GM18505 (cell line): ENCODE measurements at regions not wholly inside any gene's neighbourhood (a gene's known extent, or its start where the extent isn't known, plus 50 kb on each side); places are given as distances from the start of the nearest gene placed in this dataset.
"Not testable (repeated sequence)": the region's sequence is repeated elsewhere in the genome, so short reads cannot be mapped to it uniquely, and the experiment has no call there.

ENCODE experiments used
- ATAC-seq: cut with Tn5 transposase; IDR thresholded peaks from one replicate; pipeline ENCODE4 v1.9.1; 2021; ENCODE audit not compliant: unreplicated experiment
- POLR2A ChIP-seq: IDR thresholded peaks from 4 replicates; pipeline ENCODE4 v1.6.1; 2011; ENCODE audit warnings: borderline replicate concordance; ENCODE audit not compliant: insufficient read depth, insufficient read length; ENCODE audit errors: extremely low read depth

GRCh38 chr13:105732806-105733529 is 802.5 kb downstream of the EFNB2 start:
- TF ChIP-seq POLR2A, result no peak
- ATAC-seq, result no peak

- no peak for ATAC-seq
- no peak for TF ChIP-seq POLR2A
Observed at GRCh38 chr13:105725887-105726286, 809.6 kb downstream of the EFNB2 start.

DNA sequence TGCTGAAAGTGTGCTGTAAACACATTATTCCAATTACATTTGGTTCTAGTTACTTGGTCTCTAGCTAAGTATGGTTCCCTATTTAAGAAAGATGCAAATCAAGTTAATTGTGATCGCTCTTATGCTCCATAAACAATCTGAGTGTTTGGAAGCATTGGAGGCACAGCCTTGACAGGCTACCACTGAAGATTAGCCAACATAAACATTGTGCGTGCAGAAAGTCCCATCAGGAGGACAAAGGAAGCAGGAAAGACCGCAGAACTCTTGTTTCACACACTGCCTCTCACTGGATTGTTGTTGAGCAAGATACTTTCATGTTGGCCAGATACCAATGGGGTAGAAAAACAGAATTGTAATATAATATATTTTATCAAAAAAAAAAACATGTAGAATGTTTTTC is 814.4 kb downstream of the EFNB2 start:
- no peak for ATAC-seq
- TF ChIP-seq POLR2A, result no peak

DNA sequence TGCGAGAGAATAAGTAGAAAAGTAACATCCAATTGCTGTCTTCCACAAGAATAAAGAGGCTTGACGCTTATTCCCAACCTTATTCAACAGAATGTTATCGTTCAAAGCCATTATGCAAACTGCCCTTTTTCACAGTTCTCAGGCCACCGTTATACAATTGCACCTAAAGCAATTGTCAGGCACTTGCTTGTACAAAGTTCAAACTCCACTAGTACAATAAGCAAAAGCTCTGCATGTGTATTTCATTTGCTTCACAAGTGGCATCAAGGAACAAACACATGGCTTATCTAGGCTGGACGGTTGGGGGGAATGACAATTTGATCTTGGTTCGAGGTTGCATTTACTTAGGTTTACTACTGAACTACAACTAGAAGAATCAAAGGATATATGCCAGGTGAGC is 815.6 kb downstream of the EFNB2 start:
- no peak for ATAC-seq
- TF ChIP-seq POLR2A, result no peak

DNA sequence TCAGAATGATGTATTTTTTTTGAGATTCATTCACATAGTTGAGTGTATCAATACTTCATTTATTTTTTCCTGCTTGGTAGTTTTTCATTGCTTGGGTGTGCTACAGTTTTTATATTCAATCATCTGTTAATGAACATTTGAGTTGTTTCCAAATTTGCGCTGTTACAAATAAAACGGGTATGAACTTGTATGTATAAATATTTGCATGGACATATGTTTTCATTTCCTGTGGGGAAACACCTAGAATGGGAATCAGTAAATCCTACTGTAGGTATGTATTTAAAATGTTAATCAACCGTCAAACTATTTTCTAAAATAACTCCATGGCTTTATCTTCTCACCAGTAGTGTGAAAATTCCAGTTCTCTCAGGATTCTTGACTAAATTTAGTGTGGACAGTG is 826.3 kb downstream of the EFNB2 start:
- no peak for TF ChIP-seq POLR2A
- no peak for ATAC-seq

DNA sequence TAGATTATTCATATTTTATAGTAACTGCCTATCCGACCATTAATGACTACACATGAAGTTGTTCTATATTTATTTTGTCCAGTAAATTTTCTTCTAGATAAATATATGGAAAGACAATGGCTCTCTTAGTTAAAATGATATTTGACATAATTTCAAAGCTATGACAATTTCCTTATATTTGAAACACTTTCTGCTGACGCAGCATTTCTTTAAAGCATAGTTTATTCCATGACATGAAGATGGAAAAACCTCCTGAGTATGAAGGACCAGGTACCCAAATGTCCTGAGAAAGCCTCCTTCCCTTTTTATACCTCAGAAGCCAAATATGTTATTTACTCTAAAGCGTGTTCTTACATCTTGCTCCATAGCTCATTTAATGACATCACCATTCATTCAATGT is 831.6 kb downstream of the EFNB2 start:
- TF ChIP-seq POLR2A, result no peak
- no peak for ATAC-seq

DNA sequence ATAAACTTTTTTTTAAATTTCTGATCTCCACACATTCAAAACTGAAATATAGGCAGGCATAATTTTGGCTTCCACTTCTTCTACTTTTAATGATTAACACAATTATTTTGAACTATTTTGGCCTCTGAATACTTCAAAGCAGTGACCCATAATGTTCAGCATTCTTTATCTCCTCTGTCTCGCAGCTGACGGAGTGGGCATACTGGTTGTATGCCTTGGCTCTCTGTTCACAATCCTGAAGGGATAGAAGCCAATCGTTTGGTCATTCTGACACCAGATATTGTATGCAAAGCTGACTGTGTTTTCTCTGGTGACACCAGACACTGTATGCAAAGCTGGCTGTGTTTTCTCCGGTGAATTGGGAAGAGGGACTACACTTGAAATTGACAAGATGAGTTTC is 833.0 kb downstream of the EFNB2 start:
- TF ChIP-seq POLR2A, result no peak
- no peak for ATAC-seq

GRCh38 chr13:105692769-105693168 is 842.7 kb downstream of the EFNB2 start:
- no peak for TF ChIP-seq POLR2A
- ATAC-seq, result no peak

- ATAC-seq, result no peak
- no peak for TF ChIP-seq POLR2A
Observed at GRCh38 chr13:105684216-105684615, 851.2 kb downstream of the EFNB2 start.

- no peak for TF ChIP-seq POLR2A
- ATAC-seq, result no peak
Observed at GRCh38 chr13:105679838-105680237, 855.6 kb downstream of the EFNB2 start.

DNA sequence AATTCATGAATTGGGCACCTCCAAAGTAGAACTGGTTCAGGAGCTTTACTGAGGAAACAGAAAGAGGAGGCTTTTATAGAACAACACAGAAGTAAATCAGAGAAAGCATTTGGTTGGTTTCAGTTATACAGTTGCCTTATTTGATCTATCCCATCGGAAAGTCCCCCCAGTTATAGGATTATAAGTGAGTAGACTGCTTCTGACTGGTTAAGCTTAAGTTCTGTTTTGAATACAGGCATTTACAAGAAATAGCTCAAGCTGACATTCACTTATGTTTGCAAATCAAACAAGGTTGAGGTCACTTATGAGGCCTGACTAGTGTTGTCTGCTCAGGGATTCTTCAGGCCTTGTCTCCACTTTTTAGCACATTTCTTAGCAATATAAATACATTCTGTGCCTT is 857.4 kb downstream of the EFNB2 start:
- no peak for TF ChIP-seq POLR2A
- no peak for ATAC-seq

GRCh38 chr13:105672881-105673280 is 862.6 kb downstream of the EFNB2 start:
- no peak for ATAC-seq
- no peak for TF ChIP-seq POLR2A

DNA sequence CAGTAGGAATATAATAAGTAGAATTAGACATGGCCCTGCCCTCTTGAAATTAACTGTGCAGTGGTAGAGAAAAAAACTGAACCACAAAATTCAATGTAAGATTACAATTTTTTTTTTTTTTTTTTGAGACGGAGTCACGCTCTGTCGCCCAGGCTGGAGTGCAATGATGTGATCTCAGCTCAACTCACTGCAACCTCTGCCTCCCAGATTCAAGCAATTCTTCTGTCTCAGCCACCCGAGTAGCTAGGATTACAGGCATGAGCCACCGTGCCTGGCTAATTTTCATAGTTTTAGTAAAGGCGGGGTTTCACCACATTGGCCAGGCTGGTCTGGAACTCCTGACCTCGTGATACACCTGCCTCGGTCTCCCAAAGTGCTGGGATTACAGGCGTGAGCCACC is 864.3 kb downstream of the EFNB2 start:
- not testable (repeated sequence) for ATAC-seq

DNA sequence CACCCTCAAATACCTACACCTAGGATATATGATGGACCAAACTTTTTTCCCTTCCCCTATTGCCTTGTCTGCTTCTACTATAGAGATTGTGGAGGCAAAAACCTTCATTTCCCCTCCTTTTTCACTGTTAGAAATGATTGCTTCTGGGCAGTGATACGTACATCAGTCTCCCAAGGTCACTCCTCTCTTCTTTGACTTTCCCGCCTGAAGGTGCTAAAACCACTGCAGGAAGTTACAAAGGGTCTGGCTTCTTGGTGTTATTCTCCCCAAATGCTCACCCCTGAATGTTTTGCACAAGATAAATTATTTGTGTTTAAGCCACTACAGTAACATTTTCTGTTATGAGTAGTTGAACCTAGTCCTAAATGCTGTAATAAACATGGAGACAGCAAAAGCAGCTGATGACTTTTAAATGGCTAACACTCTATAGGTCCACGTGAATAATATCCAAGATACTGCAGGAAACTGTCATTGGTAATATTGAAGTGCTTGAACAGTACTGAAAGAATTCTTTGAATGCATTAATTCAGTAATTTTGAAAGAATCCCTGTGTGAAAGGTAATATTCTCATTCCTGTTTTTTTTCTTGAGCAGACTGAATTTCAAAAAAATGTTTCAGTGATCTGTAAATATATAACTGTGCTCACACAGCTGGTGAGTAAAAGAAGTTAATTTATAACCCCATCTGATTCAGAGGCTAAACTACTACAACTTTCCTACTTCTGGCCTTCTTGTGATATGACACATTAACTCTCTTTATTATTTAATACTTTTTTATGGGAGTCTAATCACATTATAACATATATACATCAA is 865.1 kb downstream of the EFNB2 start:
- ATAC-seq, result no peak
- TF ChIP-seq POLR2A, result no peak
